Activated B cell treated with CpG ODN at 0.5 μM for 24 hours (primary cell): ENCODE measurements at regions not wholly inside any gene's neighbourhood (a gene's known extent, or its start where the extent isn't known, plus 50 kb on each side); places are given as distances from the start of the nearest gene placed in this dataset.

Source experiments
- ATAC-seq: fragments of 200-7000 bp; cut with Tn5 transposase; one replicate; pipeline ENCODE4 v1.10.0; 2021; ENCODE audit warnings: low read depth, mild to moderate bottlenecking, moderate library complexity
- CTCF ChIA-PET: fragments of 350-600 bp; sonication (Branson Sonifier 250); formaldehyde crosslinking; loops from one replicate; lab custom pipeline; 2021; ENCODE audit warnings: antibody characterized with exemption; lab: Charles Lee
- POLR2A ChIA-PET: fragments of 350-600 bp; sonication (Branson Sonifier 250); formaldehyde crosslinking; loops from one replicate; lab custom pipeline; 2021; ENCODE audit warnings: antibody characterized with exemption; lab: Charles Lee
- DNase-seq: peaks from one replicate; pipeline ENCODE4 v3.0.0; 2022
- H3K27ac Mint-ChIP-seq: one replicate; pipeline ENCODE4 v1.8.0; 2020; ENCODE audit warnings: mixed read lengths
- H3K27me3 Mint-ChIP-seq: one replicate; pipeline ENCODE4 v1.8.0; 2021; ENCODE audit warnings: mixed read lengths
- H3K36me3 Mint-ChIP-seq: one replicate; pipeline ENCODE4 v1.8.0; 2021; ENCODE audit warnings: low read depth, mixed read lengths
- H3K4me1 Mint-ChIP-seq: one replicate; pipeline ENCODE4 v1.8.0; 2021; ENCODE audit warnings: mixed read lengths
- H3K4me3 Mint-ChIP-seq: one replicate; pipeline ENCODE4 v1.8.0; 2020; ENCODE audit warnings: mild to moderate bottlenecking, mixed read lengths
- H3K9me3 Mint-ChIP-seq: one replicate; pipeline ENCODE4 v1.8.0; 2020; ENCODE audit warnings: mixed read lengths
- CTCF ChIP-seq: fragments of 200-600 bp; IDR thresholded peaks from one replicate; pipeline ENCODE4 v1.8.0; 2022; ENCODE audit warnings: antibody characterized with exemption, mild to moderate bottlenecking
- intact Hi-C: fragments of 100-400 bp; cut with micrococcal nuclease; formaldehyde crosslinking; loops from one replicate; pipeline ENCODE4 v1.15.1; 2024

GRCh38 chr1:118360817-118361216 lies 175.8 kb upstream of the SPAG17 start:
- ChIA-PET CTCF (no interaction called here), POLR2A (no interaction called here)
- no peak for TF ChIP-seq CTCF
- Mint-ChIP-seq H3K27me3 (no peaks in the 10 kb centered on the region), H3K36me3 (no peaks in the 10 kb centered on the region), H3K9me3 (peaks cover 24% of the 10 kb centered on the region), H3K4me1 (no peaks in the 10 kb centered on the region), H3K27ac (no peak overlapping the region), H3K4me3 (no peak overlapping the region)
- ATAC-seq (no peak), DNase-seq (no peak)
- intact Hi-C loops, result no loop called here

GRCh38 chr1:118346936-118347335 lies 161.9 kb upstream of the SPAG17 start:
- no peak for TF ChIP-seq CTCF
- POLR2A ChIA-PET, result no interaction called here
- no peak overlapping the region for H3K4me3 Mint-ChIP-seq
- CTCF ChIA-PET, result no interaction called here
- intact Hi-C loops, result no loop called here
- H3K4me1 Mint-ChIP-seq, result no peaks in the 10 kb centered on the region
- H3K9me3 Mint-ChIP-seq, result peaks cover 4% of the 10 kb centered on the region
- H3K27me3 Mint-ChIP-seq, result no peaks in the 10 kb centered on the region
- no peak overlapping the region for H3K27ac Mint-ChIP-seq
- ATAC-seq, result no peak
- H3K36me3 Mint-ChIP-seq, result no peaks in the 10 kb centered on the region
- no peak for DNase-seq

- no peaks in the 10 kb centered on the region for H3K4me1 Mint-ChIP-seq
- H3K9me3 Mint-ChIP-seq, result no peaks in the 10 kb centered on the region
- ChIA-PET CTCF (no interaction called here), POLR2A (no interaction called here)
- TF ChIP-seq CTCF, result no peak
- intact Hi-C loops, result no loop called here
- no peak overlapping the region for H3K27ac Mint-ChIP-seq
- ATAC-seq (no peak), DNase-seq (no peak)
- no peaks in the 10 kb centered on the region for H3K27me3 Mint-ChIP-seq
- H3K36me3 Mint-ChIP-seq, result no peaks in the 10 kb centered on the region
- no peak overlapping the region for H3K4me3 Mint-ChIP-seq
These were observed 156.2 kb upstream of the SPAG17 start for GRCh38 chr1:118340928-118341910.

- Mint-ChIP-seq H3K4me1 (peaks cover 4% of the 10 kb centered on the region), H3K27ac (no peak overlapping the region), H3K9me3 (no peaks in the 10 kb centered on the region), H3K36me3 (no peaks in the 10 kb centered on the region), H3K27me3 (no peaks in the 10 kb centered on the region), H3K4me3 (no peak overlapping the region)
- no peak for DNase-seq
- no peak for TF ChIP-seq CTCF
- intact Hi-C loops, result no loop called here
- ChIA-PET POLR2A (no interaction called here), CTCF (no interaction called here)
- ATAC-seq, result no peak
These were observed 154.5 kb upstream of the SPAG17 start for GRCh38 chr1:118339400-118340124.

- H3K9me3 Mint-ChIP-seq, result no peaks in the 10 kb centered on the region
These were observed 153.9 kb upstream of the SPAG17 start for GRCh38 chr1:118338936-118339335.

More at GRCh38 chr1:118338936-118339335, 153.9 kb upstream of the SPAG17 start:
- no peak for TF ChIP-seq CTCF
- ChIA-PET CTCF (no interaction called here), POLR2A (no interaction called here)
- Mint-ChIP-seq H3K4me1 (peaks cover 4% of the 10 kb centered on the region), H3K36me3 (no peaks in the 10 kb centered on the region), H3K27me3 (no peaks in the 10 kb centered on the region), H3K4me3 (no peak overlapping the region), H3K27ac (no peak overlapping the region)
- DNase-seq (no peak), ATAC-seq (no peak)
- intact Hi-C loops, result no loop called here
